Putamen (tissue), 1 donor: ENCODE measurements at regions not wholly inside any gene's neighbourhood (a gene's known extent, or its start where the extent isn't known, plus 50 kb on each side); places are given as distances from the start of the nearest gene placed in this dataset.
"Not testable (repeated sequence)": the region's sequence is repeated elsewhere in the genome, so short reads cannot be mapped to it uniquely, and the experiment has no call there.

ENCODE experiments used
- DNase-seq: peaks from one replicate; pipeline ENCODE4 v3.0.0-alpha.2; 2016; ENCODE audit warnings: low spot score

- DNase-seq, result no peak
Measured at GRCh38 chr7:15049157-15049556, 146.6 kb upstream of the DGKB start.

DNA sequence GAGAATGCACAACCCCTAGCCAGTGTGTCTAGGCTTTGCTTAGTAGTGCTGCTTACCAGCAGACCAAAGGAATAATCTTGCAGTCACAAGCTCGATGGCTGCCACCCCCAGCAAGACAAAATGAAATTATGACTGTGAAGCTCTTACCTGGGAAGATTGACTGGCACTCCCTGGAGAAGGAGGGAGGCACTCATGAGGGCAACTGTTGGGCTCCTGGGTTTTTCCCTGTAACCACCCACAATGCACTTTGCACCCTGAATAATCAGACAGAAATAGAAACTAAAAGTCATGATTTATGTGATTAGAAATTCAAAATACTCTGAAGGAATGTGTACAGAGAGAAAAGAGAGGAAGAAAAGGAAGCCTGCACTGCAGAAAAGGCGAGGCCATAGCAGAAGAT, 144.3 kb upstream of the DGKB start:
- DNase-seq, result peak; percentile 47

DNA sequence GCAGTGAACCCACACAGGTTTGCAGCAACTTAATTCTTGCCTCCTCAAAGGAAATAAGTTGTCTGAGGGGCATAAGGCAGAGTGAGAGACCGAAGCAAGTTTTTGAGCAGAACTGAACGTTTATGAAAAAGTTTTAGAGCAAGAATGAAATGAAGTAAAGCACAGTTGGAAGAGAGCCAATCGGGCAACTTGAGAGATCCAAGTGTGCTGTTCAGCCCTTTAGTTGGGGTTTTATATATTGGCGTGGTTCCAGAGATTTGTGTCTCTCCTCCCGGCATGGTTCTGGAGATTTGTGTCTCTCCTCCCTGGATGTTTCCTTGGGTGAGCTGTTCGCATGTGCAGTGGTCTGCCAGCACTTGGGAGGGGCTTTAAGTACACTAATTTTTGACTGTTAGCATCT, 141.4 kb upstream of the DGKB start:
- no peak for DNase-seq

GRCh38 chr7:15042285-15043065, 139.9 kb upstream of the DGKB start:
- no peak for DNase-seq

DNA sequence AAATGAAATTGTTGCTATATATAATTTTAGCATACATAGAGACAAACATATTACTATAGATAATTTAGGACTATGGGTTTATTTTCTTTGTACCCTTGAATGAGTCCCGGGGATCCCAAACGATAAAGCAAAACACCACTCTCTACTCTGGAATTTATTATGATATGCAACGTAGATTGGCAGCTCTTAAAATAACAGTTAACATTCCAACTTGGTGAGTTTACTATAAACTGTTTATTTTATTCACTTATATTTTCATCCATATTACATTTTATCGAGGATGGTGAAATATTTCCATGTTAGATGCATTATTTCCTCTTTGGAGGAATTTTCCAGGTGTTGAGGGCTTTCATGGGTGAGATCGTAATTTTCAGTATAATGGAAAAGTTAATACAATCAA, 138.7 kb upstream of the DGKB start:
- no peak for DNase-seq

DNA sequence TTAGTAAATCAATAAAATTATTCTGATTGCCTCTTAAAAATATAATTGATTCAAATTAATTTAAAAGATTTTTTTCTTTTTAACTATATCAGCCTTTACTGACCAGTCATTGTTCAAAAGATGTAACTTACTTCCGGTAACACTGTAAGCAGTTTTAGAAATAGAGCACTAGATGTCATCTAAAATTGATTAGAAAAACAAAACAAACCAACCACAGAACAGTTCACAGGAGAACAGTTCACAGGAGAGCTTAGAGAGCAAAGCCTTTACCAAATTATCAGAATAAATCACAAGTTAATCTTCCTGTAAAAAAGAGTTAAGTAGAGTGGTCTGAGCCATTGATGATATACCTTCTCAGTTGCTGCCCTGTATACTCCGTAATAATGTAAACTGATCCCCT, 133.3 kb upstream of the DGKB start:
- DNase-seq, result no peak

GRCh38 chr7:15033039-15033438, 130.5 kb upstream of the DGKB start:
- DNase-seq, result no peak

- no peak for DNase-seq
Measured at GRCh38 chr7:15018981-15019380, 116.4 kb upstream of the DGKB start.

DNA sequence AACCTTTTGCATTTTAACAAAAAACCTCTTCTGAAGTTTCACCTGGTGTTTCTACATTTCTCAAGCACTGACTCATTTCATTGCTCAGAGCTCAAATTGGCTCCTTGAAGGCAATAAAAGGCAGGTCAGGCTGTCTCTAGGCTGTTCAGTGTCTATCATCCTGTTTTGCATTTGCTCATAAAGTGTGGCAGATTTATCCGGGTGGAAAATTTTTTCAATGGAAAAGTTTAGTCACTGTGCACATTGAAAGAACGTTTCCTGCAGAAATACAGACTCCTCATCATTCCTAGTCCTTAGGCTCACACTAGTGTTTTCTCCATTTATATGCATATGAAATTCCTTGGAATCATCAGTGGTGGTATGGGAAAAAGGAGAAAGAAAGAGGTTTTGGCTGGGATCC, 114.2 kb upstream of the DGKB start:
- peak; percentile 78 for DNase-seq

DNA sequence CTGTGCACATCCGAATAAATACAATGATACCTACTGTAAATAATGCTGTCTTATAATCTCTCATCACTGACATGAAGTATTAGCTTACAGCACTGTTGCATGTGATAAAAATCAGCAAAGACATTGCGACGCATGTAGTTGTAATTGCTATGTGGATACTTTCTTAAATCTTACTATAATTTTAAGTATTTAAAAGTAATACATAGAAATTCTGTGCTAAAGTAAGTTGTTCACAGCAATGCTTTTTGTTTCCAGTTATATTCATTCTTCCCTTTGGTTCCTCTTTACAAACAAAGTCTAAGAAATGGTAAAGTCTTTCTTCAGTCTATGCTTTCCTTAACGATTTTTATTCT, 113.7 kb upstream of the DGKB start:
- no peak for DNase-seq

GRCh38 chr7:15015545-15016314, 113.2 kb upstream of the DGKB start:
- DNase-seq, result peak; percentile 85

DNA sequence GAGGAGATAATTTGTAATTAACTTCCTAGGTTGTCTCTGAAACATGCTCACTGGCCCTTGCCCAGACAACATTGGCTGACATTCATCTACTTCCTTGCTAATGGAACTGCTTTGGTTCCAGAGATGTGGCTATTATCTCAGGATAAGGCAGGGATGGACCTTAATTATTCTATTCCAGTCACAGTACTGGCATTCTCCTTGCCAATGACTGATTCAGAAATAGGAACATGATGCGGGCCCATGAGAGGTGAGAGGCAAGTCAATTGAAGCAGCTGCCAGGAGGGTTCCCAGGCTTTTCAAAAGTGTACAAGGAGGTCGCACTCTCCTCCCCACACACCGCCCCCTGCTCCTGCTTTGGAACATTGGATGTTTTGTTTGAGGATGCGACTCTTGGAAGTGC, 109.6 kb upstream of the DGKB start:
- no peak for DNase-seq

- DNase-seq, result no peak
Measured at GRCh38 chr7:15011289-15011688, 108.7 kb upstream of the DGKB start.

DNA sequence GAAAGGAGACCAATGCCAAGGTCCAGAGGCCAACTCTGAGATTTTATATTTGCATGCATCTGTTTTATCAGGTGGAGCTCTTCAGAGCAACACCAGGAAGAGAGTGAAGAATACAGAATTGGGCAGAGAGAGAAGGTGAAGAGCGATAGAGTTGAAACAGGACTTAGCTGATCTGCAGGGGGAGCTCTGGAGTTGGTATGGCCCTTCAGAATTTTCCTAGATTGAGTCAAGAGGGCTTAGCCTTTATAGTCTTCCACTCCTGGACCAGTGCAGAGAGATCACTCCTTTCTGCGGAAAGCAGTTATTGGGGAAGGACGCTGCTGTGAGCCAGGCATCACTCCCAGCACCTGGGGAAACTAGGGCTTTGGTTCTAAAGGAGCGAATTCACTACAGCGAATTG, 105.0 kb upstream of the DGKB start:
- DNase-seq, result no peak

- DNase-seq, result no peak
Measured at GRCh38 chr7:15005672-15006071, 103.1 kb upstream of the DGKB start.

- DNase-seq, result no peak
Measured at GRCh38 chr7:15000157-15000556, 97.6 kb upstream of the DGKB start.

DNA sequence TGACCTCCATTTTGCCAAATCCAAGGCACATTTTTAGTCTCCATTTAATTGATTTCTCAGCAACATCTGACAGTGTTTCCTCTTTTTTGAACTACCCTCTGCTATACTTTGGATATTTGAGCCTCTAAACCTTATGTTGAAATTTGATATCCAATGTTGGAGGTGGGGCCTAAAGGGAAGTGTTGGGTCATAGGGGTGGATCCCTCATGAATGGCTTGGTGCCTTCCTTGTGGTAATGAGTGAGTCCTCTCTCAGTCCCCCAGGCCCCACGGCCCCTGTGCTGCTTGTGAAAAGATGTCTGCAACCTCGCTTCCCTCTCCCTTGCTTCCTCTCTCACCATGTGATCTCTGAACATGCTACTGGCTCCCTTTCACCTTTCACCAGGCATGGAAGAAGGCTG, 96.8 kb upstream of the DGKB start:
- DNase-seq, result no peak

DNA sequence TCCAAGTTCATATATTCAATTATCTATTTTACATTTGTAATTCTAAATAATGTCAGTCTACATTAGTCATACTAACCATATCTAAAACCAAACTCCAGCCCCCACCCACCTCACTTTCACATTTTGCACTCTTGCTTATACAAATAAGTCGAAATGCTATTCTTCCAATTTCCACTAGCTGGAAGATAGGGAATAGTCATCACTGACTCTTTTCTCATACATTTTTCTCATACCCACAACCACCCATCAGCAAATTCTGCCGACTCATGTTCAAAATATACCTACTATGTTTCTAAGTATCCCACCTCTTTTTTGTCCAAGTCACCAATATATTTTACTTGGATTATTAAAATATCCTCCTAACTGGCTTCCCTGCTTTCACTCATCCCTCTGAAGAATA, 93.2 kb upstream of the DGKB start:
- DNase-seq, result no peak

GRCh38 chr7:14988941-14989340, 86.4 kb upstream of the DGKB start:
- no peak for DNase-seq

GRCh38 chr7:14978687-14979086, 76.1 kb upstream of the DGKB start:
- no peak for DNase-seq

- peak; percentile 1 for DNase-seq
Measured at GRCh38 chr7:14974688-14975087, 72.1 kb upstream of the DGKB start.

DNA sequence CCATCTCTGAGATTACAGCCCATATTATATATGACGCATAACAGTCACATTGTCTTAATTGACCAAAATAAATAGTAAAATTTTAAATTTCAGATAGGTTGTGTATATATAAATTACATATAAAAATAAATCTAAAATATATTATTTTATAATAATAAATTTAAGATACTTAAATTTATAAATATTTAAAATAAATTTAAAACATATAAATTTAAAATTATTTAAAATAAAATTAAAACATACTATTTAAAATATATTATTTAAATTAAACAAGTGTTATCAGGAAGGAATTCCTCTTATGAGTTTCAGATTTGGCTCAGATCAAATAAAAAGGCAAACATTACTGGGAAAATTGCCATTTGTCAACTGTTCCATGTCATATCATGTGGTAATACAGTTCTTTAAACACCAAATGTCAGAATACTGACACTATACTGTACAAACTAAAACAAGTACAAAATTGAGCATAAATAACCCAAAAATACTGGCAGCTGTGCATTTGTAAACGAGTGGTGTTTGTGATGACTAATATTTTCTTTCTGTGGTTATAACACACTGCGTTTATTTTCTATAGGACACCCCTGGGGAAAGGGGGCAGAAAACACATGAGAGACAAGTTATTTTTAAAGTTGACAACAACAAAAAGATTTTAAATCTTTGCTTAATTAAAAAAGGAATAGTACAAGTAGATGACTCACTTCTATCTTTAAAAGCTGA, 71.3 kb upstream of the DGKB start:
- no peak for DNase-seq

- not testable (repeated sequence) for DNase-seq
Measured at GRCh38 chr7:14971678-14972077, 69.1 kb upstream of the DGKB start.
